Liver (tissue), 7 donors: ENCODE measurements at regions not wholly inside any gene's neighbourhood (a gene's known extent, or its start where the extent isn't known, plus 50 kb on each side); places are given as distances from the start of the nearest gene placed in this dataset.

Experiments used
- DNase-seq: peaks from one replicate; pipeline ENCODE4 v3.0.0-alpha.2; 2017; ENCODE audit warnings: low spot score
- H3K27ac ChIP-seq, 2 donors: one replicate each; pipeline ENCODE4 v1.7.0; 2013; ENCODE audit warnings: inconsistent platforms in 2 of 2, low read length in 2 of 2, control low read depth in 1 of 2, low read depth in 1 of 2, mild to moderate bottlenecking in 1 of 2
- H3K27me3 ChIP-seq, 4 donors: one replicate each; pipeline versions ENCODE4 v1.6.1 to v1.7.0; 2013; ENCODE audit warnings: low read length in 3 of 4, inconsistent platforms in 1 of 4, mild to moderate bottlenecking in 1 of 4, moderate library complexity in 1 of 4; ENCODE audit not compliant: control insufficient read depth in 4 of 4, insufficient read depth in 4 of 4
- H3K36me3 ChIP-seq, 4 donors: one replicate each; pipeline versions ENCODE4 v1.6.1 to v1.7.0; 2013; ENCODE audit warnings: low read length in 3 of 4, mild to moderate bottlenecking in 3 of 4, low read depth in 1 of 4, moderate library complexity in 1 of 4; ENCODE audit not compliant: control insufficient read depth in 4 of 4, insufficient read depth in 3 of 4
- H3K4me1 ChIP-seq, 4 donors: one replicate each; pipeline versions ENCODE4 v1.6.1 to v1.7.0; 2013; ENCODE audit warnings: low read length in 3 of 4, mild to moderate bottlenecking in 3 of 4, moderate library complexity in 1 of 4; ENCODE audit not compliant: control insufficient read depth in 4 of 4, insufficient read depth in 4 of 4
- H3K4me3 ChIP-seq, 3 donors: one replicate each; pipeline versions ENCODE4 v1.6.1 to v1.7.0; 2013; ENCODE audit warnings: low read length in 3 of 3, control low read depth in 1 of 3, low read depth in 1 of 3, mild to moderate bottlenecking in 1 of 3
- H3K9ac ChIP-seq, 2 donors: one replicate each; pipeline ENCODE4 v1.7.0; 2013; ENCODE audit warnings: low read length in 2 of 2, mild to moderate bottlenecking in 2 of 2, moderate library complexity in 2 of 2, control low read depth in 1 of 2, low read depth in 1 of 2
- H3K9me3 ChIP-seq, 4 donors: one replicate each; pipeline versions ENCODE4 v1.6.1 to v1.7.0; 2013; ENCODE audit warnings: low read length in 3 of 4; ENCODE audit not compliant: control insufficient read depth in 4 of 4
- ATF3 ChIP-seq: IDR thresholded peaks from 2 replicates; pipeline ENCODE4 v1.6.1; 2016; ENCODE audit warnings: antibody characterized with exemption
- EGR1 ChIP-seq, 2 donors: IDR thresholded peaks; 2 replicates each; pipeline ENCODE4 v1.6.1; 2016 to 2018; ENCODE audit warnings: antibody characterized with exemption in 2 of 2, low read depth in 2 of 2
- FOXA1 ChIP-seq: IDR thresholded peaks from 2 replicates; pipeline ENCODE4 v1.6.1; 2016; ENCODE audit warnings: antibody characterized with exemption
- GABPA ChIP-seq, 2 donors: IDR thresholded peaks in 1 of 2; conservative IDR thresholded peaks in 1 of 2; 2 replicates each; pipeline ENCODE4 v1.6.1; 2016; ENCODE audit warnings: antibody characterized with exemption in 2 of 2, mild to moderate bottlenecking in 1 of 2, moderate library complexity in 1 of 2
- HNF4A ChIP-seq, 2 donors: conservative IDR thresholded peaks; 2 replicates each; pipeline ENCODE4 v1.6.1; 2016; ENCODE audit warnings: antibody characterized with exemption in 2 of 2, mild to moderate bottlenecking in 2 of 2
- HNF4G ChIP-seq: IDR thresholded peaks from 2 replicates; pipeline ENCODE4 v1.6.1; 2016; ENCODE audit warnings: antibody characterized with exemption
- JUND ChIP-seq, 2 donors: IDR thresholded peaks; 2 replicates each; pipeline ENCODE4 v1.6.1; 2016; ENCODE audit warnings: antibody characterized with exemption in 2 of 2
- RXRA ChIP-seq, 2 donors: IDR thresholded peaks; 2 replicates each; pipeline ENCODE4 v1.6.1; 2017 to 2018; ENCODE audit warnings: antibody characterized with exemption in 2 of 2, mild to moderate bottlenecking in 1 of 2
- SP1 ChIP-seq: IDR thresholded peaks from 2 replicates; pipeline ENCODE4 v1.6.1; 2018; ENCODE audit warnings: antibody characterized with exemption, mild to moderate bottlenecking
- TAF1 ChIP-seq: conservative IDR thresholded peaks from 2 replicates; pipeline ENCODE4 v1.6.1; 2016; ENCODE audit warnings: antibody characterized with exemption, mild to moderate bottlenecking
- YY1 ChIP-seq: IDR thresholded peaks from 2 replicates; pipeline ENCODE4 v1.6.1; 2016; ENCODE audit warnings: antibody characterized with exemption, mild to moderate bottlenecking
- TF ChIP-seq, protein P1 (sequence below): IDR thresholded peaks from 2 replicates; pipeline ENCODE4 v1.6.1; 2016; ENCODE audit warnings: antibody characterized with exemption, mild to moderate bottlenecking
- TF ChIP-seq, protein P2 (sequence below): fragments of 150-350 bp; IDR thresholded peaks from 2 replicates; pipeline ENCODE4 v1.5.1; 2017; ENCODE audit warnings: improper control_type of control experiment, low read depth, low read length; ENCODE audit not compliant: missing input control
- TF ChIP-seq, protein P3 (sequence below): IDR thresholded peaks from 2 replicates; pipeline ENCODE4 v1.6.1; 2016; ENCODE audit warnings: antibody characterized with exemption
- donor health status: healthy.
- donor health status: healthy.
- donor health status: healthy.
- donor health status: healthy.

DNA sequence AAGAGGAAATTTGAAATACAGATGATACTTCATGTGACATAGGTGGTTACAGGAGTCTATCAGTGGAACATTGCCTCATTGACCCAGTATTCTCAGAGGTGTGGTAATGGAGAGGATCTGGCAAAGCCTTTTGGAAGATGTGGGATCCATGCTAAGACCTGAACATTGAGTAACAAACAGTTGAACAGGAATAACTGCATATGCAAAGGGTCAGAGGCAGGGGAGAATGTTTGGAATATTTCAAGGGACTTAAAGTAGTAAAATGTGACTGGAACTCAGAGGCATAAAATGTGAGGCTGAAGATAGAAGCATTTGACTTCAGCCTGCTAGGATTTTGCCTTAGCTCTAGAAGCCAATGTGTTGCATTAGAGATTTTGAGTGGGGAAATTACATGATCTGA, 300.2 kb upstream of the ETAA1 start:
- TF ChIP-seq, protein P1, sequence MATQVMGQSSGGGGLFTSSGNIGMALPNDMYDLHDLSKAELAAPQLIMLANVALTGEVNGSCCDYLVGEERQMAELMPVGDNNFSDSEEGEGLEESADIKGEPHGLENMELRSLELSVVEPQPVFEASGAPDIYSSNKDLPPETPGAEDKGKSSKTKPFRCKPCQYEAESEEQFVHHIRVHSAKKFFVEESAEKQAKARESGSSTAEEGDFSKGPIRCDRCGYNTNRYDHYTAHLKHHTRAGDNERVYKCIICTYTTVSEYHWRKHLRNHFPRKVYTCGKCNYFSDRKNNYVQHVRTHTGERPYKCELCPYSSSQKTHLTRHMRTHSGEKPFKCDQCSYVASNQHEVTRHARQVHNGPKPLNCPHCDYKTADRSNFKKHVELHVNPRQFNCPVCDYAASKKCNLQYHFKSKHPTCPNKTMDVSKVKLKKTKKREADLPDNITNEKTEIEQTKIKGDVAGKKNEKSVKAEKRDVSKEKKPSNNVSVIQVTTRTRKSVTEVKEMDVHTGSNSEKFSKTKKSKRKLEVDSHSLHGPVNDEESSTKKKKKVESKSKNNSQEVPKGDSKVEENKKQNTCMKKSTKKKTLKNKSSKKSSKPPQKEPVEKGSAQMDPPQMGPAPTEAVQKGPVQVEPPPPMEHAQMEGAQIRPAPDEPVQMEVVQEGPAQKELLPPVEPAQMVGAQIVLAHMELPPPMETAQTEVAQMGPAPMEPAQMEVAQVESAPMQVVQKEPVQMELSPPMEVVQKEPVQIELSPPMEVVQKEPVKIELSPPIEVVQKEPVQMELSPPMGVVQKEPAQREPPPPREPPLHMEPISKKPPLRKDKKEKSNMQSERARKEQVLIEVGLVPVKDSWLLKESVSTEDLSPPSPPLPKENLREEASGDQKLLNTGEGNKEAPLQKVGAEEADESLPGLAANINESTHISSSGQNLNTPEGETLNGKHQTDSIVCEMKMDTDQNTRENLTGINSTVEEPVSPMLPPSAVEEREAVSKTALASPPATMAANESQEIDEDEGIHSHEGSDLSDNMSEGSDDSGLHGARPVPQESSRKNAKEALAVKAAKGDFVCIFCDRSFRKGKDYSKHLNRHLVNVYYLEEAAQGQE: no peak
- TF ChIP-seq YY1 (no peak), HNF4G (no peak), TAF1 (no peak), HNF4A (conservative IDR thresholded peaks at IDR 0.05) (no peak), JUND (IDR thresholded peaks at IDR 0.05) (no peak), ATF3 (no peak), SP1 (no peak), EGR1 (IDR thresholded peaks at IDR 0.05; ENCODE audit: low read depth in 2 of 2) (no peak), FOXA1 (no peak), GABPA (IDR thresholded peaks at IDR 0.05 in 1 of 2, conservative IDR thresholded peaks at IDR 0.05 in 1 of 2) (no peak), RXRA (IDR thresholded peaks at IDR 0.05) (no peak)
- TF ChIP-seq, protein P2, sequence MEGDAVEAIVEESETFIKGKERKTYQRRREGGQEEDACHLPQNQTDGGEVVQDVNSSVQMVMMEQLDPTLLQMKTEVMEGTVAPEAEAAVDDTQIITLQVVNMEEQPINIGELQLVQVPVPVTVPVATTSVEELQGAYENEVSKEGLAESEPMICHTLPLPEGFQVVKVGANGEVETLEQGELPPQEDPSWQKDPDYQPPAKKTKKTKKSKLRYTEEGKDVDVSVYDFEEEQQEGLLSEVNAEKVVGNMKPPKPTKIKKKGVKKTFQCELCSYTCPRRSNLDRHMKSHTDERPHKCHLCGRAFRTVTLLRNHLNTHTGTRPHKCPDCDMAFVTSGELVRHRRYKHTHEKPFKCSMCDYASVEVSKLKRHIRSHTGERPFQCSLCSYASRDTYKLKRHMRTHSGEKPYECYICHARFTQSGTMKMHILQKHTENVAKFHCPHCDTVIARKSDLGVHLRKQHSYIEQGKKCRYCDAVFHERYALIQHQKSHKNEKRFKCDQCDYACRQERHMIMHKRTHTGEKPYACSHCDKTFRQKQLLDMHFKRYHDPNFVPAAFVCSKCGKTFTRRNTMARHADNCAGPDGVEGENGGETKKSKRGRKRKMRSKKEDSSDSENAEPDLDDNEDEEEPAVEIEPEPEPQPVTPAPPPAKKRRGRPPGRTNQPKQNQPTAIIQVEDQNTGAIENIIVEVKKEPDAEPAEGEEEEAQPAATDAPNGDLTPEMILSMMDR: no peak
- TF ChIP-seq, protein P3, sequence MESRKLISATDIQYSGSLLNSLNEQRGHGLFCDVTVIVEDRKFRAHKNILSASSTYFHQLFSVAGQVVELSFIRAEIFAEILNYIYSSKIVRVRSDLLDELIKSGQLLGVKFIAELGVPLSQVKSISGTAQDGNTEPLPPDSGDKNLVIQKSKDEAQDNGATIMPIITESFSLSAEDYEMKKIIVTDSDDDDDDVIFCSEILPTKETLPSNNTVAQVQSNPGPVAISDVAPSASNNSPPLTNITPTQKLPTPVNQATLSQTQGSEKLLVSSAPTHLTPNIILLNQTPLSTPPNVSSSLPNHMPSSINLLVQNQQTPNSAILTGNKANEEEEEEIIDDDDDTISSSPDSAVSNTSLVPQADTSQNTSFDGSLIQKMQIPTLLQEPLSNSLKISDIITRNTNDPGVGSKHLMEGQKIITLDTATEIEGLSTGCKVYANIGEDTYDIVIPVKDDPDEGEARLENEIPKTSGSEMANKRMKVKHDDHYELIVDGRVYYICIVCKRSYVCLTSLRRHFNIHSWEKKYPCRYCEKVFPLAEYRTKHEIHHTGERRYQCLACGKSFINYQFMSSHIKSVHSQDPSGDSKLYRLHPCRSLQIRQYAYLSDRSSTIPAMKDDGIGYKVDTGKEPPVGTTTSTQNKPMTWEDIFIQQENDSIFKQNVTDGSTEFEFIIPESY: no peak

GRCh38 chr2:67103157-67103556, 294.0 kb upstream of the ETAA1 start:
- Histone ChIP-seq H3K9me3 (peaks cover 3 to 18% (median 7%) of the 10 kb centered on the region in 4 donors), H3K4me1 (no peaks in the 10 kb centered on the region), H3K36me3 (no peaks in the 10 kb centered on the region), H3K4me3 (no peak overlapping the region), H3K27me3 (no peaks in the 10 kb centered on the region), H3K27ac (no peak overlapping the region), H3K9ac (no peak overlapping the region)
- DNase-seq: no peak
- TF ChIP-seq EGR1 (IDR thresholded peaks at IDR 0.05; ENCODE audit: low read depth in 2 of 2): no peak
- TF ChIP-seq, protein P3: no peak

More for the DNA sequence above, 300.2 kb upstream of the ETAA1 start:
- DNase-seq: no peak
- no peaks in the 10 kb centered on the region for H3K36me3 ChIP-seq
- H3K4me1 ChIP-seq: no peaks in the 10 kb centered on the region
- no peak overlapping the region for H3K9ac ChIP-seq
- no peaks in the 10 kb centered on the region for H3K9me3 ChIP-seq
- no peak overlapping the region for H3K4me3 ChIP-seq
- no peaks in the 10 kb centered on the region for H3K27me3 ChIP-seq
- H3K27ac ChIP-seq: no peak overlapping the region
